RPMI8226 (cell line): ENCODE measurements at regions not wholly inside any gene's neighbourhood (a gene's known extent, or its start where the extent isn't known, plus 50 kb on each side); places are given as distances from the start of the nearest gene placed in this dataset.

Source experiments
- DNase-seq: peaks from one replicate; pipeline ENCODE4 v3.0.0-alpha.2; 2015

GRCh38 chr1:55839221-55839620 is 624.1 kb upstream of the USP24 start:
- DNase-seq, result no peak

DNA sequence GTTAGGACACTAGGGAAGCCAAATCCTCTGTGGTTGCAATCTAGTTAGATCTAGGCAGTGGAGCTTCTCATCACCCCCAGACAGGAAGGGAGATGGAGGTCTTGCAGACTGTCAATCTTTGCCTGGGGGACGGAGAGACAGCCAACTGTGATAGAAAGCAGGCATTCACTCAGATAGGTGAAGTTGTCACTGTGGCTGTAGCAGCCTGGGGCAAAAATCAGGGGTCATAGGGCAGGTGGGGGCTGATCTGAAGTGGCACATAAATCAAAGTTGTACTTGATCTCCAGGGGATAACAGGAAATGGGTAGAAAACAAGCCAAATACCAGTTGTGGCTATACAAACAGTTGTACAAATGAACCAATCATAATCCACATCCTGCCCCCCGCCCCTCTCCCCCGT is 620.9 kb upstream of the USP24 start:
- no peak for DNase-seq

GRCh38 chr1:55833529-55834091 is 618.4 kb upstream of the USP24 start:
- DNase-seq, result no peak

DNA sequence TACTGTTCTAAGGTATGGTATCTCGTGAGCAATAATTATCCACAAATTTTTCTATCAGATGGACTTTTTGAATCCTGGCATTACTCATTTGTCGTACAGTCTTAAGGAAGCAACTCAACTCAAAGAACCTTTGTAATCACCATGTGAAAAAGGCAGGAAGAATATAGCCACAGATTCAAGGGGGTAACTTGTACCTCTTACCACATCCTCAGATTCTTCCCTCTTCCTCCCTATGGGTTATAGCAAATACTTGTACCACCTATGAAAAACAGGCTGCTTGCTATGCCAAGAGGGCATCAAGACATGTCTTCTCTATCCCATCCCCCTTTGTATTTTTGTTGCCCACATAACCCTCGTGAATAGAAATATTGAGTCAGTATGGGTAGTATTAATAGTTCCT is 616.6 kb upstream of the USP24 start:
- DNase-seq, result no peak

DNA sequence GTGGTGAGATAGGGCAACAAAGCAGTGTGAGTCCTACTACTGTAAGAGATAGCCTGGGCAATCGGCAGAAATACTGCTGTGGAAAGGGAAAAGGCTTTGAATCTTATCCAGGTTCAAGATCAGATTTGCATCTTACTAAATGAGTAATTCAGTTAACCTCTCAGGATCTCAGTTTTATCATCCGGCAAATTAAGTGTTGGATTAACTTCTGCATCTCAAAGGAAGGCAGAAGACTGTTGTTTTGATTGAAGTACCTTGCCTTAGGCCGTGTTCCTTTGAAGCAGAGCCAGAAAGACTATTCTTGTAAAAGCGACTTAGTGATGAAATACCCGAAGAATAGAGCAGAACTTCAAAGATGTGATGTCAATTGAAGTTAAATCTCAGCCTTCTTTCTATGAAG is 612.9 kb upstream of the USP24 start:
- DNase-seq, result no peak

DNA sequence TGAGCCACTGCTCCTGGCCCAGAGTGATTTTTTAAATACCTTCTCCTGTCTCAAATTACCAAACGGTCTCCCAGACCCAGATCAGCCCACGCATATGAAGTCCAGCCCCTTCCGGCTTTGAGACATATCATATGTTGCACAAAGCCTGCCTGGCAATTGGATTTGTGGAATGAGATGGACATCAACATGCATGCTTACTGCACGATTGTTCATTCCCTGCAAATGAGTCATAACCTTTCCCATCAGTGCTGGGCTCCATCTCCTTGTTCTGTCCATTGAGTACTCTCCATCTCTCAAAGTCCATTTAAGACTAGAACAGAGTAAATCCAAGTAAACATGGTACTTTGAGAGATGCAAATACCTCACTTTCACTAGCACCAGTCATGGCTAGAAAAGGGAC is 612.2 kb upstream of the USP24 start:
- no peak for DNase-seq

GRCh38 chr1:55826381-55827080 is 611.4 kb upstream of the USP24 start:
- DNase-seq, result no peak

- no peak for DNase-seq
Measured at GRCh38 chr1:55825461-55825860, 610.3 kb upstream of the USP24 start.

DNA sequence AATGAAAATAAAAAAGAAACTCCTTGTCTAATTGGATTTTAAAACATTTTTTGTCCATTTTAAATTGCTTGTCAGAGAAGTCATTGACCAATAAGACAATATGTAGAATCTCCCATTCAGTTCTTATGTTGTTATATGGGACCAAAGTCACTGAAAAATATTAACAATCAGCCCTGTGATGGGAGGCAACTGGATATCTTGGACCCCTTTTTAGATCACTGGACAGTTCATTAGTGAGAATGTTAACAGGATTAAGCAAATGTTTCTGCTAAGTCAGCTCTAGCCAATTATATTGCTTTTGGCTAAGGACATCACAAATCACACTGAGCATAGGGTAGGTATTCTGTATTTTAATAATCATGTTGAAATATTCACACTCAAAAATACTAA is 609.1 kb upstream of the USP24 start:
- no peak for DNase-seq

DNA sequence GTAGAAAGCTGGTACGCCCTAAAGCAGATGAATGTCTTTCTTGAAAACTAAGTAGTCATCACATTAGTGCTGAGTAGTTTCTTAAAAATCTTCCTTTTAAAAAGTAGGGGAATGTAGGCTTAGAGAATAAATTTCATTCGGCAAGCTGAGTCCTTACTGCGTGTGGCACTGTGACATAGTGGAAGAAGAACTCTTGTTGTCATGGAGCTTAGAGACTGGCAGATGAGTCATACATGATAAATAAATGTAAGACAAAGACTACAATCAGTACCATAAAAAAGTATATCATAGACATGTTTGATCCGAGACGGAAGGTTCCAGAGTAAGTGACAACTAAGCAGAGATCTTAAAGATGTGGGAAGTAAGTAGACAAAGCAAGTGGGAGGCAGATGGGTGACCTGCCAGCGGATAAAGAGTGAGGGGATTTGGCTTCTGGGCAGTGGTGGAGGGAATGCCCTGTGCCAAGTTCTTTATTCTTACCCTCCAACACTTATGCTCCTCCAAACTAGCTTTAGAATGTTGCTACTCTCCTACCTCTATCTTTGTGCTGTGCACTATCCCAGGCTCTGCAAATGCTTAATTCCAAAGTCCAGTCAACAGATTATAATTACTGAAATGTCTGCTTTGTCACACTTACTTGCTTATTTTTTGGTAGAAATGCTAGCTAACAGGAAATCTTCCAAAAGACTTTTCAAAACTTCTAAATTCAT is 608.5 kb upstream of the USP24 start:
- no peak for DNase-seq

- no peak for DNase-seq
Measured at GRCh38 chr1:55822891-55823290, 607.7 kb upstream of the USP24 start.

DNA sequence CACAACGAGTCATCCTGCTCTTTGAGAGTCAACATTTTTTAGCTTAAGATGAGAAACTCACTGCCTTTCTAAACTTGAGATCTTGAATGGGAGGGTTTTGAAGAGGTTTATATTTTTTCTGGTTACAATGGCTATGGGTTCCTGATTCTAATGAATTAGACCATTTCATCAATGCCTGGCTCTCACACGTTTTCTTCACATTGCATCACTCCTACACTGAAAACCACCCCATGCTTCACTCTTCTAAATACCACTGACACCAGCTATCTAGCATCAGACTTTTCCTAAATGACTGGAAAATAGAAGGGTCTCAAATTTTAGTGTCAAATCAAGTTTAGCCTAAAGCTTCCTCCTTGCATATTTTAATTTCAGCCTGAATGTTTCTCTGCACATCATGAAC is 606.1 kb upstream of the USP24 start:
- DNase-seq, result no peak

DNA sequence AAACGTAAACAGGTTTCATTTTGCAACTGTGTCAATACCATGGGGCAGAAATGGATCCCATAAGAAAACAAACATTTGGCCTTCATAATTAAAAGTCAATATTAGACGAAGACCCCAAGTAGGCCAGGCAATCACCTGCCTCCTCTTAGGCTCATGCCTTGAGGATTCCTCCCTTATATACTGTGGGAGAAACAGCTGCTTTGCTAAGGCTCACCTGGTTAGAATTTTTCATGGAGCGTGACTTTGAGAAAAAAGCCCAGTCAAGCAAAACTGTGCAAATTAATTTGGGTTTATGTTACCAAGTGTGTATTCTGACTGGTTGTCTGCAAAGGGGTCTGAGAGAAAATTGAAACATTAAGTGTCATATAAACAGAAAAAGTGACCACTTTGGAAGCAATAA is 605.3 kb upstream of the USP24 start:
- no peak for DNase-seq

- DNase-seq, result no peak
Measured at GRCh38 chr1:55819011-55819410, 603.8 kb upstream of the USP24 start.

- DNase-seq, result peak; percentile 28
Measured at GRCh38 chr1:55816456-55817426, 601.6 kb upstream of the USP24 start.

DNA sequence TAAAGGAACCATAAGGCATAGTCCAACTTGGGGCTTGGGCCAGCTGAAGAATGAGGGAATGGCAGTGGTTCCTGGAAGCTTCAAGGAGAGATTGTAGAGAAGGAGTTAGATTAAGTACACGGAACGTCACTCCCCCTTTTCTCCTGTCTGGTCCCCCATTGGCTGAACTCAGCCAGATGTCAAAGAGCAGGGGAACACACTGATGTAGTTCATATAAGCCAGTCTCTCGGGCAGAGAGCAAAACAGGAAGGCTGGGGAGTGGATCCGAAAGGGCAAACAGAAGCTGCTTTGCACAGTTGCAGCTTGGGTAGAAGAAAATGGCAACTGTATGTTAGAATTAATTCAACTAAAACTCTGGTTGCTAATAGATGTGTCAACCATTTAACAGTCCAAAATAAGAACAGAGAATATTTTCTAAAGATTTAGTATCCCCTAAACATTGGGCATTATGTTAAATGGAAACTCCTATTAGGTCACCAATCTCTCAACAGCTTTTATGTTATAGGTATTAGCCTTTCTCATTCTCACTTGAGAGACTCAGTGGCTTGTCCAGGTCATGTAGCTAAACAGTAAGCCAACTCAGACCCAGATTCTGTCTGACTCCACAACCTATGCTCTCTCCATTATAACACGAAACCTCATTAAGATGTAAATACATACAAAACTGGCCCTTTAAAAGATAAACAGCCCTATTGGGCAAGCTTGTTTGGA is 600.7 kb upstream of the USP24 start:
- DNase-seq, result no peak

DNA sequence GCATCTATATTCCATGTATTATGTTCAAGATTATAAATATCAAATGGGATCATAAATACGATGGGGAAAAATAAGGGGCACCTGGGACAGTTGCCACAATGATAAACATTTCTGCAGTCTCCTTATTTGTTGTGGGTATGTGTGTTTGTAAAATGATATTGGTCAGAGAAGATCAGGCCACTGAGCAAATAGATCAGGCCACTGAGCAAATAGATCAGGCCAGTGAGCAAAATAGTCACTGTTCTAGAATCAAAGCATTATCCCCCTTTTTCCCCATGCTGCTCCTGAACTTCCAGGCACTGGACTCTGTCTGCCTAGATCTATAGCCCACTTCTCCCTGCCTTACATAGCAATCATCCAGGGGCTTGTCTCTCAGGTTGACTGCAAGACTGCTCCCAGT is 599.8 kb upstream of the USP24 start:
- no peak for DNase-seq

DNA sequence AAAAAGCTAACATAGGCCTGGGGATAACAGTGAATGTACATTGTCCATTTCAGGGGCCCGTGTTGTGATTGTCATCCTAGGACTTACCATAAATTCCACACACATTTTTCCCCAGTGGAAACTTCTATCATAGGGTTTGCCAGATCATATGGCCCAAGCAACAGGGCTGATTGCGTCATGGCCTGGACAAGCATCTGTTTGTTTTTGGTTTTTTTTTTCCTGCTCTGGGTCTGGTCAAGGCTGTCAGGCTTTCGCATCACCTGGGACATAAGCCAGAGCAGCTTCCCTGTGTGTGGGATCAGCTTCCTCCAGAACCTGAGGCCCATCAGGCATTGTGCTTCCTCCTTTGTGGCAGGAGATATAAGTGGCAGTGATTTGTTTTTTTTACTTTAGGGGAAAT is 598.5 kb upstream of the USP24 start:
- DNase-seq, result no peak

DNA sequence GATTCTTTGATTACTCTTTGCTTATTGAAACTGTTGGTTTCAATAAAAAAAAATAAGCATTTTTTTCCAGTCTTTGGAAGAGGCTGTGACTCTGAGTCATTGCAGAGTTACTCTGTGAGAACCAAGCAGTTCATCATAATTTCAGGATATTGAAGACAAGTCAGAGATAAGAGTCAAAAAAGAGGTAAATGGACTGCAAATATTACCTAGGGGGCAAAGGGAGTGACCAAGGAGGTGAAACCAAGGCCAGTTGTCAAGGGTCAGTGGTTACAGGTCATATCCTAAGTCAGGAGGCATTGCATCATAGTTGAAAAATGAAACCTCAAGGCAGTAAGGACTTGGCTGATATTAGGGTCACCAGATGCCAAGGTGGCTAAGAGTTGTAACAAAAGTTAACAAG is 597.1 kb upstream of the USP24 start:
- DNase-seq, result no peak

DNA sequence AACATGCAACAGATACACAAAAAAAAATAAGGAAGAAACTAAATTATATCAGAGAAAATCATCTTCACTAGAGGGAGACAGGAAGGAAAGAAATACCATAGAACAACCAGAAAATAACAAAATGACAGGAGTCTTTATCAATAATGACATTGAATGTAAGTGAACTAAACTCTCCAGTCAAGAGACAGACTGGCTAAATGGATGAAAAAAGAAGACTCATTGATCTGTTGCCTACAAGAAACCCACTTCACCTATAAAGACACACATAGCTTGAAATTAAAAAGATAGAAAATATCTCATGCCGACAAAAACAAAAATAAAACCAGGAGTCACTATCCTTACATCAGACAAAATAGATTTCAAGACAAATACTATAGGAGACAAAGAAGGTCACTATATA is 593.1 kb upstream of the USP24 start:
- no peak for DNase-seq

- no peak for DNase-seq
Measured at GRCh38 chr1:55803429-55803828, 588.3 kb upstream of the USP24 start.

DNA sequence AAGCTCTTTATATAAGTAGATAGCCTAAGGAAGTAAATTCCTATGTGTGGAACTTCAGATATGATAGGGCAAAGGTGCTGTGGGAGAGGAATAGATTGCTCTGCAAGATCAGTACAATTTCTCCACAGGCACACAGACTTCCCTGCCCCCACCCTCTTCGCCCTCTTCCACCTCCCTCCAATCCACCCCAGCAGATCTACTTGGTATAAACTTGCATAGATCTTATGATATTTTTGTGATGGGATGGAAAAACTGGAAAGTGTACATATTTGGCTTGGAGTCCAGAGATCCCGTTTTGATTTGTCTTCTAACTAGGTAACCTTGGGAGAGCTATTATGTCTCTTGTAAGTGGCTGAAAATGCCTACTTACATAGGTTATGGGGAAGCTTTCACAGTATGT is 586.3 kb upstream of the USP24 start:
- no peak for DNase-seq

- DNase-seq, result no peak
Measured at GRCh38 chr1:55800503-55800902, 585.3 kb upstream of the USP24 start.
